H1 (cell line): ENCODE measurements at regions not wholly inside any gene's neighbourhood (a gene's known extent, or its start where the extent isn't known, plus 50 kb on each side); places are given as distances from the start of the nearest gene placed in this dataset.

Experiments used
- CBX5 ChIP-seq: fragments of 300-800, 300-1000 bp; sonication (generic); IDR thresholded peaks from 2 replicates; pipeline ENCODE4 v1.7.1; 2016; ENCODE audit warnings: antibody characterized with exemption, low read length, low read depth
- EGR1 ChIP-seq: IDR thresholded peaks from 2 replicates; pipeline ENCODE4 v1.6.1; 2011; ENCODE audit warnings: low read depth, low read length, borderline replicate concordance
- EP300 ChIP-seq, 2 experiments: IDR thresholded peaks; 1 replicate in 1 of 2; 2 replicates in 1 of 2; pipeline ENCODE4 v1.6.1; 2011 to 2012; ENCODE audit warnings: low read depth in 2 of 2, low read length in 2 of 2, mild to moderate bottlenecking in 2 of 2, borderline replicate concordance in 1 of 2, inconsistent platforms in 1 of 2, moderate library complexity in 1 of 2
- EZH2 ChIP-seq: fragments of 200-600 bp; sonication (generic); IDR thresholded peaks from 2 replicates; pipeline ENCODE4 v1.7.1; 2012; ENCODE audit warnings: low read depth, mild to moderate bottlenecking, moderate library complexity, low read length, inconsistent platforms; ENCODE audit not compliant: severe bottlenecking
- GABPA ChIP-seq: IDR thresholded peaks from 2 replicates; pipeline ENCODE4 v1.6.1; 2011; ENCODE audit warnings: mild to moderate bottlenecking, low read length, moderate library complexity, borderline replicate concordance; ENCODE audit not compliant: insufficient read depth
- KDM4A ChIP-seq: IDR thresholded peaks from one replicate; pipeline ENCODE4 v1.7.1; 2012; ENCODE audit warnings: low read depth, mild to moderate bottlenecking, moderate library complexity, low read length, inconsistent platforms; ENCODE audit not compliant: severe bottlenecking
- PHF8 ChIP-seq: fragments of 200-600 bp; sonication (generic); conservative IDR thresholded peaks from 2 replicates; pipeline ENCODE4 v1.7.1; 2012; ENCODE audit warnings: low read depth, mild to moderate bottlenecking, inconsistent platforms, low read length, moderate library complexity
- POLR2A ChIP-seq, 2 experiments: IDR thresholded peaks; 1 replicate in 1 of 2; 2 replicates in 1 of 2; pipeline ENCODE4 v1.6.1; 2011; ENCODE audit warnings: low read depth in 2 of 2, low read length in 2 of 2, mild to moderate bottlenecking in 2 of 2; ENCODE audit errors: control extremely low read depth in 1 of 2
- SIN3A ChIP-seq, 2 experiments: IDR thresholded peaks in 1 of 2; conservative IDR thresholded peaks in 1 of 2; 2 replicates each; pipeline ENCODE4 v1.6.1; 2011 to 2012; ENCODE audit warnings: low read length in 2 of 2, improper control_type of control experiment in 1 of 2, low read depth in 1 of 2, mild to moderate bottlenecking in 1 of 2
- TF ChIP-seq, protein P1 (sequence below), 3 experiments: IDR thresholded peaks; 1 replicate in 2 of 3; 2 replicates in 1 of 3; pipeline versions ENCODE4 v1.5.1 to v1.6.1; 2011; ENCODE audit warnings: low read length in 3 of 3, mild to moderate bottlenecking in 3 of 3, inconsistent platforms in 2 of 3, low read depth in 1 of 3, moderate library complexity in 1 of 3; ENCODE audit not compliant: insufficient read depth in 1 of 3; ENCODE audit errors: control extremely low read depth in 1 of 3

DNA sequence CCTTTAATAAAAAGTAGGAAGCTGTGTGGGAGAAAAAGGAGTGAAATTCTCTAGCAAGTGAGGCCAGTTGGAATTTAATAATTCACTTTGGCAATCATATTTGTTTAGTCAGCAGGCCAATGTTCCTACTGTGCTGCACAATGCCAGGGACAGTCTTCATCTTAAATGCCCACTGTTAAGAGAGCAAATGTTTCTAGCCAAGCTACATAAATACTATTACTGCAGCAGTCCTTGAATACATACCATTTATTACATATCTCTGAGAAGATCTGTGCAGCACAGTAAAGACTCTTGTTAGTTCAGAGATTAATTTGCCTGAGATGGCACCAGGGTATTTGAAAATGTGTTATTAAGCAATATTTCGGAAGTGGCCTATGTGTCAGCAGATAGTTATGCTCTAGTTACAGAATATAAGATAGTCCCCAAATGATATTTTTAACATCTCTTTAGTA, 105.4 kb downstream of the OGFRL1 start:
- TF ChIP-seq PHF8 (no peak), GABPA (no peak), SIN3A (conservative IDR thresholded peaks at IDR 0.05 in 1 of 2, IDR thresholded peaks at IDR 0.05 in 1 of 2; ENCODE audit: low read depth in 1 of 2, low read length in 2 of 2) (no peak), CBX5 (no peak), EZH2 (no peak), POLR2A (IDR thresholded peaks at IDR 0.05; ENCODE audit: control extremely low read depth in 1 of 2, low read depth in 2 of 2, low read length in 2 of 2) (no peak), EP300 (IDR thresholded peaks at IDR 0.05; ENCODE audit: borderline replicate concordance in 1 of 2, low read depth in 2 of 2, low read length in 2 of 2) (no peak), KDM4A (no peak), EGR1 (no peak)
- TF ChIP-seq, protein P1, sequence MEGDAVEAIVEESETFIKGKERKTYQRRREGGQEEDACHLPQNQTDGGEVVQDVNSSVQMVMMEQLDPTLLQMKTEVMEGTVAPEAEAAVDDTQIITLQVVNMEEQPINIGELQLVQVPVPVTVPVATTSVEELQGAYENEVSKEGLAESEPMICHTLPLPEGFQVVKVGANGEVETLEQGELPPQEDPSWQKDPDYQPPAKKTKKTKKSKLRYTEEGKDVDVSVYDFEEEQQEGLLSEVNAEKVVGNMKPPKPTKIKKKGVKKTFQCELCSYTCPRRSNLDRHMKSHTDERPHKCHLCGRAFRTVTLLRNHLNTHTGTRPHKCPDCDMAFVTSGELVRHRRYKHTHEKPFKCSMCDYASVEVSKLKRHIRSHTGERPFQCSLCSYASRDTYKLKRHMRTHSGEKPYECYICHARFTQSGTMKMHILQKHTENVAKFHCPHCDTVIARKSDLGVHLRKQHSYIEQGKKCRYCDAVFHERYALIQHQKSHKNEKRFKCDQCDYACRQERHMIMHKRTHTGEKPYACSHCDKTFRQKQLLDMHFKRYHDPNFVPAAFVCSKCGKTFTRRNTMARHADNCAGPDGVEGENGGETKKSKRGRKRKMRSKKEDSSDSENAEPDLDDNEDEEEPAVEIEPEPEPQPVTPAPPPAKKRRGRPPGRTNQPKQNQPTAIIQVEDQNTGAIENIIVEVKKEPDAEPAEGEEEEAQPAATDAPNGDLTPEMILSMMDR (IDR thresholded peaks at IDR 0.05; ENCODE audit: control extremely low read depth in 1 of 3, insufficient read depth in 1 of 3, low read depth in 1 of 3, low read length in 3 of 3) = no peak
